AG10803 (cell line): ENCODE measurements at regions not wholly inside any gene's neighbourhood (a gene's known extent, or its start where the extent isn't known, plus 50 kb on each side); places are given as distances from the start of the nearest gene placed in this dataset.

Experiments
- DNase-seq: peaks from one replicate; pipeline ENCODE4 v3.0.0; 2010; ENCODE audit warnings: low read depth
- H3K4me3 ChIP-seq: 2 replicates; pipeline ENCODE4 v1.5.1; 2011; ENCODE audit warnings: mild to moderate bottlenecking, low read length, control low read depth
- CTCF ChIP-seq: conservative IDR thresholded peaks from 2 replicates; pipeline ENCODE4 v1.5.1; 2011; ENCODE audit warnings: mild to moderate bottlenecking, low read length, control low read depth, inconsistent platforms

DNA sequence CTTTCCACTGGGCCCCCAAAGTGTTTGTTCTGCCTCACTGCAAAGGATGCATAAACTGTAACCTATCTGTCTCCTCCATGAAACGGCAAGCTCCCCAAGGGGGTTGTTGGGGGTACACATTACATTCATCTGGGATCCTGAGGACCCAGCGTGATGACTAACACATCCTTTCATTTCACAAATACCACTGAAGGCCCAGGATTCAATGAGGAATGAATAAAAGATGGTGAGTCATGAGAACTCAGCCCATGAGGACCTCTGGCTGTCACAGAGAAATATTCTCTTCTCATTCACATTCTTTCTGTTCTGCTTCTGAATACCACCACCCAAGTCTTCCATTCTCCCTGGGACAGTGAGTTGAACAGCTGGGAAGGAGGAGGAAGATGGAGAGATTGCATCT is 149.8 kb downstream of the RBFOX3 start:
- no peak overlapping the region for H3K4me3 ChIP-seq
- TF ChIP-seq CTCF = no peak
- peak; percentile 34 for DNase-seq

- TF ChIP-seq CTCF = no peak
- H3K4me3 ChIP-seq = no peak overlapping the region
- no peak for DNase-seq
These were observed 151.0 kb downstream of the RBFOX3 start for GRCh38 chr17:79459846-79460245.

GRCh38 chr17:79459003-79459655 is 151.7 kb downstream of the RBFOX3 start:
- DNase-seq = no peak
- no peak for TF ChIP-seq CTCF
- H3K4me3 ChIP-seq = no peak overlapping the region

DNA sequence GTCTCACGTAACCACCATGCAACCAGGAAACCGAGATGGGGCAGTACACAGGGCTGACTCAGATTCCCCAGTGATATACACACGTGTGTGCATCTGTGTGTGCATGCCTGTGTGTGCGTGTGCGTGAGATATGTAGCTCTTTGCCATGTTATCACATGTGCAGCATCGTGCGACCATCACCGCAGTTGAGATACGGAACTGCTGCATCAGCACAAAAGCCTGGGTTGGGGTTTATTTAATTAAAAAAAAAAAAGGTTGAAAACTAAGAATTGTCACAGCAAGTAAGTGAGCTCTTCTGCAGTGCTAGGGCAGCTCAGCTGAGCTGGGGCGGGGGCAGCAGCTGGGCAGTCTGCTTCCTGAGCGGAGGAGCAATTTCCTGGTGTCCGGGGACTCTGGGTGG is 152.5 kb downstream of the RBFOX3 start:
- no peak overlapping the region for H3K4me3 ChIP-seq
- no peak for DNase-seq
- TF ChIP-seq CTCF = no peak

- no peak for TF ChIP-seq CTCF
- DNase-seq = no peak
- H3K4me3 ChIP-seq = no peak overlapping the region
These were observed 153.0 kb downstream of the RBFOX3 start for GRCh38 chr17:79457889-79458288.

DNA sequence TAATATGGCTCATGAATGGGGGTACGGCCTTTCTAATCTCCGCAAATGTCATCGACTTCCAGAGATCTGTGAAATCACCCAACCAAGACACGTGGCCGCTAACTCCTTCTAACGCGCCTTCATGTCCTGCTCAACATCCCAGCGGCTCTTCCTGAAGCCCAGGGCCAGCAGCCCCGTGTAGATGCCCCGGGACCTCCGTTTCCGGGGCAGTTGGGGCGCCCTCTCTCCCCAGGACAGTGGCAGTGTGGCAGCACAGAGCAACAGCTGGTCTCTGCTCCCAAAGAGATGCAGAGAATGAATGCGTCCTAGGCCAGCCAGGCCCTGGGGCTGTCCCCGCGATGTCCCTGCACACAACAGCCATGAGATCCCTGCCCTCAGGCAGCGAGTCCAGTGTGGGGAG is 153.5 kb downstream of the RBFOX3 start:
- no peak for TF ChIP-seq CTCF
- H3K4me3 ChIP-seq = no peak overlapping the region
- no peak for DNase-seq

- no peak for DNase-seq
These were observed 155.2 kb downstream of the RBFOX3 start for GRCh38 chr17:79455636-79456035.

More at GRCh38 chr17:79455636-79456035, 155.2 kb downstream of the RBFOX3 start:
- H3K4me3 ChIP-seq = no peak overlapping the region
- no peak for TF ChIP-seq CTCF
